H1 (cell line): ENCODE measurements at regions not wholly inside any gene's neighbourhood (a gene's known extent, or its start where the extent isn't known, plus 50 kb on each side); places are given as distances from the start of the nearest gene placed in this dataset.

ENCODE experiments used
- ATF2 ChIP-seq: IDR thresholded peaks from 2 replicates; pipeline ENCODE4 v1.6.1; 2012; ENCODE audit warnings: low read length, inconsistent platforms
- BACH1 ChIP-seq: IDR thresholded peaks from 2 replicates; pipeline ENCODE4 v1.6.1; 2012; ENCODE audit warnings: low read length, improper control_type of control experiment
- CREB1 ChIP-seq: IDR thresholded peaks from 2 replicates; pipeline ENCODE4 v1.6.1; 2012; ENCODE audit warnings: inconsistent platforms
- EP300 ChIP-seq, 2 experiments: IDR thresholded peaks; 1 replicate in 1 of 2; 2 replicates in 1 of 2; pipeline ENCODE4 v1.6.1; 2011 to 2012; ENCODE audit warnings: low read depth in 2 of 2, low read length in 2 of 2, mild to moderate bottlenecking in 2 of 2, borderline replicate concordance in 1 of 2, inconsistent platforms in 1 of 2, moderate library complexity in 1 of 2
- EZH2 ChIP-seq: fragments of 200-600 bp; sonication (generic); IDR thresholded peaks from 2 replicates; pipeline ENCODE4 v1.7.1; 2012; ENCODE audit warnings: low read depth, mild to moderate bottlenecking, moderate library complexity, low read length, inconsistent platforms; ENCODE audit not compliant: severe bottlenecking
- HDAC6 ChIP-seq: IDR thresholded peaks from one replicate; pipeline ENCODE4 v1.7.1; 2012; ENCODE audit warnings: low read depth, mild to moderate bottlenecking, inconsistent platforms, low read length, moderate library complexity
- POLR2AphosphoS5 ChIP-seq: IDR thresholded peaks from 2 replicates; pipeline ENCODE4 v1.6.1; 2011; ENCODE audit warnings: low read depth, low read length
- RXRA ChIP-seq: IDR thresholded peaks from 2 replicates; pipeline ENCODE4 v1.6.1; 2011; ENCODE audit warnings: low read depth, mild to moderate bottlenecking, low read length, moderate library complexity; ENCODE audit not compliant: insufficient read depth
- SIN3A ChIP-seq, 2 experiments: IDR thresholded peaks in 1 of 2; conservative IDR thresholded peaks in 1 of 2; 2 replicates each; pipeline ENCODE4 v1.6.1; 2011 to 2012; ENCODE audit warnings: low read length in 2 of 2, improper control_type of control experiment in 1 of 2, low read depth in 1 of 2, mild to moderate bottlenecking in 1 of 2
- TAF1 ChIP-seq: IDR thresholded peaks from 2 replicates; pipeline ENCODE4 v1.6.1; 2011; ENCODE audit warnings: mild to moderate bottlenecking, low read depth, low read length
- TEAD4 ChIP-seq: IDR thresholded peaks from 2 replicates; pipeline ENCODE4 v1.6.1; 2012; ENCODE audit warnings: low read depth, low read length, inconsistent platforms, mixed read lengths
- YY1 ChIP-seq: IDR thresholded peaks from 2 replicates; pipeline ENCODE4 v1.6.1; 2011; ENCODE audit warnings: low read depth, mild to moderate bottlenecking, low read length
- TF ChIP-seq, protein P1 (sequence below), 3 experiments: IDR thresholded peaks; 1 replicate in 2 of 3; 2 replicates in 1 of 3; pipeline versions ENCODE4 v1.5.1 to v1.6.1; 2011; ENCODE audit warnings: low read length in 3 of 3, mild to moderate bottlenecking in 3 of 3, inconsistent platforms in 2 of 3, low read depth in 1 of 3, moderate library complexity in 1 of 3; ENCODE audit not compliant: insufficient read depth in 1 of 3; ENCODE audit errors: control extremely low read depth in 1 of 3

GRCh38 chr7:17631061-17631460 lies 309.2 kb downstream of the SNX13 start:
- TF ChIP-seq YY1, result no peak
- TF ChIP-seq, protein P1, sequence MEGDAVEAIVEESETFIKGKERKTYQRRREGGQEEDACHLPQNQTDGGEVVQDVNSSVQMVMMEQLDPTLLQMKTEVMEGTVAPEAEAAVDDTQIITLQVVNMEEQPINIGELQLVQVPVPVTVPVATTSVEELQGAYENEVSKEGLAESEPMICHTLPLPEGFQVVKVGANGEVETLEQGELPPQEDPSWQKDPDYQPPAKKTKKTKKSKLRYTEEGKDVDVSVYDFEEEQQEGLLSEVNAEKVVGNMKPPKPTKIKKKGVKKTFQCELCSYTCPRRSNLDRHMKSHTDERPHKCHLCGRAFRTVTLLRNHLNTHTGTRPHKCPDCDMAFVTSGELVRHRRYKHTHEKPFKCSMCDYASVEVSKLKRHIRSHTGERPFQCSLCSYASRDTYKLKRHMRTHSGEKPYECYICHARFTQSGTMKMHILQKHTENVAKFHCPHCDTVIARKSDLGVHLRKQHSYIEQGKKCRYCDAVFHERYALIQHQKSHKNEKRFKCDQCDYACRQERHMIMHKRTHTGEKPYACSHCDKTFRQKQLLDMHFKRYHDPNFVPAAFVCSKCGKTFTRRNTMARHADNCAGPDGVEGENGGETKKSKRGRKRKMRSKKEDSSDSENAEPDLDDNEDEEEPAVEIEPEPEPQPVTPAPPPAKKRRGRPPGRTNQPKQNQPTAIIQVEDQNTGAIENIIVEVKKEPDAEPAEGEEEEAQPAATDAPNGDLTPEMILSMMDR (IDR thresholded peaks at IDR 0.05; ENCODE audit: control extremely low read depth in 1 of 3, insufficient read depth in 1 of 3, low read depth in 1 of 3, low read length in 3 of 3), result no peak
- TF ChIP-seq BACH1, result no peak
- no peak for TF ChIP-seq EP300 (IDR thresholded peaks at IDR 0.05; ENCODE audit: borderline replicate concordance in 1 of 2, low read depth in 2 of 2, low read length in 2 of 2)
- TF ChIP-seq EZH2, result no peak
- no peak for TF ChIP-seq ATF2
- no peak for TF ChIP-seq TAF1
- TF ChIP-seq CREB1, result no peak
- TF ChIP-seq HDAC6, result no peak
- no peak for TF ChIP-seq POLR2AphosphoS5
- TF ChIP-seq SIN3A (conservative IDR thresholded peaks at IDR 0.05 in 1 of 2, IDR thresholded peaks at IDR 0.05 in 1 of 2; ENCODE audit: low read depth in 1 of 2, low read length in 2 of 2), result no peak
- no peak for TF ChIP-seq RXRA
- TF ChIP-seq TEAD4, result no peak
